HEK293 (cell line): ENCODE measurements at regions not wholly inside any gene's neighbourhood (a gene's known extent, or its start where the extent isn't known, plus 50 kb on each side); places are given as distances from the start of the nearest gene placed in this dataset.

Experiments used
- CTCF ChIA-PET: fragments of 350-600 bp; formaldehyde crosslinking; extraction: SDS; loops from one replicate; lab custom pipeline; 2021; ENCODE audit warnings: antibody characterized with exemption; lab: Yijun Ruan, JAX
- POLR2A ChIA-PET: fragments of 300-600 bp; formaldehyde crosslinking; extraction: SDS; loops from one replicate; lab custom pipeline; 2020; ENCODE audit warnings: antibody characterized with exemption, inconsistent platforms; lab: Yijun Ruan, JAX
- H3K27ac ChIP-seq: fragments of 200-500 bp; sonication (Bioruptor generic); 2 replicates; pipeline ENCODE4 v1.5.1; 2014; ENCODE audit warnings: low read depth, low read length, control low read depth, inconsistent platforms; ENCODE audit errors: extremely low read depth
- H3K36me3 ChIP-seq, 2 experiments: fragments of 200-500 bp in 1 of 2; sonication (Bioruptor generic) in 1 of 2; 1 replicate in 1 of 2; 2 replicates in 1 of 2; pipeline ENCODE4 v1.5.1; 2014 to 2017; ENCODE audit warnings: inconsistent platforms in 2 of 2, low read length in 2 of 2; ENCODE audit not compliant: control insufficient read depth in 2 of 2, insufficient read depth in 1 of 2
- H3K4me1 ChIP-seq: fragments of 200-500 bp; sonication (Bioruptor generic); 2 replicates; pipeline ENCODE4 v1.5.1; 2014; ENCODE audit warnings: mild to moderate bottlenecking, low read length, inconsistent platforms; ENCODE audit not compliant: control insufficient read depth, insufficient read depth
- H3K4me3 ChIP-seq: 2 replicates; pipeline ENCODE4 v1.5.1; 2011; ENCODE audit warnings: low read depth, mild to moderate bottlenecking, control low read depth, low read length, moderate library complexity
- H3K9me3 ChIP-seq: fragments of 200-500 bp; sonication (Bioruptor generic); 2 replicates; pipeline ENCODE4 v1.5.1; 2014; ENCODE audit warnings: low read depth, low read length, inconsistent platforms; ENCODE audit not compliant: control insufficient read depth, insufficient read depth
- EGR2 ChIP-seq: fragments of 450-650 bp; formaldehyde crosslinking; IDR thresholded peaks from 2 replicates; pipeline ENCODE4 v1.5.1; 2016; ENCODE audit warnings: low read depth, missing biosample characterization, missing genetic modification characterization
- FEZF1 ChIP-seq: fragments of 450-650 bp; formaldehyde crosslinking; IDR thresholded peaks from 2 replicates; pipeline ENCODE4 v1.5.1; 2016; ENCODE audit warnings: missing biosample characterization, missing genetic modification characterization
- MYNN ChIP-seq: fragments of 450-650 bp; formaldehyde crosslinking; IDR thresholded peaks from 2 replicates; pipeline ENCODE4 v1.5.1; 2016; ENCODE audit warnings: missing biosample characterization, missing genetic modification characterization, borderline replicate concordance
- RBAK ChIP-seq: fragments of 450-650 bp; formaldehyde crosslinking; IDR thresholded peaks from 2 replicates; pipeline ENCODE4 v1.5.1; 2016; ENCODE audit warnings: missing biosample characterization, missing genetic modification characterization
- SP2 ChIP-seq: fragments of 450-650 bp; formaldehyde crosslinking; IDR thresholded peaks from 2 replicates; pipeline ENCODE4 v1.5.1; 2016; ENCODE audit warnings: missing biosample characterization, missing genetic modification characterization
- ZNF138 ChIP-seq: fragments of 450-650 bp; formaldehyde crosslinking; IDR thresholded peaks from 2 replicates; pipeline ENCODE4 v1.5.1; 2016; ENCODE audit warnings: missing biosample characterization, missing genetic modification characterization, borderline replicate concordance
- ZNF140 ChIP-seq: fragments of 450-650 bp; formaldehyde crosslinking; IDR thresholded peaks from 2 replicates; pipeline ENCODE4 v1.5.1; 2016; ENCODE audit warnings: missing biosample characterization, missing genetic modification characterization
- ZNF169 ChIP-seq: fragments of 450-650 bp; formaldehyde crosslinking; IDR thresholded peaks from 2 replicates; pipeline ENCODE4 v1.5.1; 2016; ENCODE audit warnings: missing biosample characterization, missing genetic modification characterization
- ZNF292 ChIP-seq: fragments of 450-650 bp; formaldehyde crosslinking; IDR thresholded peaks from 2 replicates; pipeline ENCODE4 v1.5.1; 2016; ENCODE audit warnings: low read depth, missing biosample characterization, missing genetic modification characterization, borderline replicate concordance
- ZNF416 ChIP-seq: fragments of 450-650 bp; formaldehyde crosslinking; IDR thresholded peaks from 2 replicates; pipeline ENCODE4 v1.5.1; 2016; ENCODE audit warnings: missing biosample characterization, missing genetic modification characterization
- ZNF433 ChIP-seq: fragments of 450-650 bp; formaldehyde crosslinking; IDR thresholded peaks from 2 replicates; pipeline ENCODE4 v1.5.1; 2016; ENCODE audit warnings: missing biosample characterization, missing genetic modification characterization, low read depth
- ZNF510 ChIP-seq: fragments of 450-650 bp; formaldehyde crosslinking; IDR thresholded peaks from 2 replicates; pipeline ENCODE4 v1.5.1; 2018; ENCODE audit warnings: mild to moderate bottlenecking, missing genetic modification characterization, missing biosample characterization; ENCODE audit not compliant: insufficient replicate concordance
- ZNF660 ChIP-seq: fragments of 450-650 bp; IDR thresholded peaks from 2 replicates; pipeline ENCODE4 v1.5.1; 2018; ENCODE audit warnings: missing biosample characterization, mild to moderate bottlenecking, missing genetic modification characterization
- ZNF830 ChIP-seq: fragments of 450-650 bp; IDR thresholded peaks from 2 replicates; pipeline ENCODE4 v1.5.0; 2018; ENCODE audit warnings: missing biosample characterization, missing genetic modification characterization, low read depth, mild to moderate bottlenecking, moderate library complexity
- TF ChIP-seq, protein P1 (sequence below): fragments of 450-650 bp; formaldehyde crosslinking; conservative IDR thresholded peaks from 2 replicates; pipeline ENCODE4 v1.5.1; 2016; ENCODE audit warnings: low read depth, missing biosample characterization, missing genetic modification characterization
- TF ChIP-seq, protein P2 (sequence below): fragments of 450-650 bp; formaldehyde crosslinking; IDR thresholded peaks from 2 replicates; pipeline ENCODE4 v1.5.1; 2016; ENCODE audit warnings: missing biosample characterization, missing genetic modification characterization
- TF ChIP-seq, protein P3 (sequence below): fragments of 450-650 bp; formaldehyde crosslinking; IDR thresholded peaks from 2 replicates; pipeline ENCODE4 v1.5.1; 2016; ENCODE audit warnings: missing biosample characterization, missing genetic modification characterization
- TF ChIP-seq, protein P4 (sequence below): fragments of 450-650 bp; formaldehyde crosslinking; IDR thresholded peaks from 2 replicates; pipeline ENCODE4 v1.5.1; 2017; ENCODE audit warnings: missing biosample characterization, missing genetic modification characterization
- TF ChIP-seq, protein P5 (sequence below): sonication (generic); formaldehyde crosslinking; IDR thresholded peaks from 2 replicates; pipeline ENCODE4 v1.8.1; 2022; ENCODE audit warnings: mild to moderate bottlenecking, moderate library complexity, missing genetic modification reagents
- TF ChIP-seq, protein P6 (sequence below): fragments of 450-650 bp; formaldehyde crosslinking; IDR thresholded peaks from 2 replicates; pipeline ENCODE4 v1.5.1; 2017; ENCODE audit warnings: missing biosample characterization, missing genetic modification characterization
- TF ChIP-seq, protein P7 (sequence below): fragments of 450-650 bp; formaldehyde crosslinking; IDR thresholded peaks from 2 replicates; pipeline ENCODE4 v1.5.1; 2017; ENCODE audit warnings: missing biosample characterization, missing genetic modification characterization

DNA sequence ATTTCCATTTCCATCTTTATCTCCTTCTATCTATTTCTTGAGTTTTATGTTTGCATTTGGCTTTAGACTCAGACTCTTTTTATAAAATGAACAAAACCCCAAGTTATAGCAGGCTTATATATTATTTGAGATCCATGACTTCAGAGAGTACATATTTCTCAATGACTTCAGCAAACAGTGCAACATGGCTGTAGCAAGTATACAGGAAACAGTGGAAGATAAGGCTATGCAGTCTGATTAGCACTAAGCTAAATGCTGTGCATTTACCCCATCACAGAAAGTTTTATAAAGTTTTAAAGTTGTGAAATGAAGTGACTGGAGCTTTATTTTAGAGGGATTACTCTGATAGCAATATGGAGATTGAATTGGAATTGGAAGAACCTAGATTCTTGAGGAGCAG lies 463.5 kb upstream of the TGFBR2 start:
- POLR2A ChIA-PET: no interaction called here
- CTCF ChIA-PET: no interaction called here
- Histone ChIP-seq H3K36me3 (no peaks in the 10 kb centered on the region), H3K4me1 (no peaks in the 10 kb centered on the region), H3K9me3 (no peaks in the 10 kb centered on the region)
- no peak for TF ChIP-seq ZNF433 (tag by site-specific recombination)
- TF ChIP-seq, protein P1, sequence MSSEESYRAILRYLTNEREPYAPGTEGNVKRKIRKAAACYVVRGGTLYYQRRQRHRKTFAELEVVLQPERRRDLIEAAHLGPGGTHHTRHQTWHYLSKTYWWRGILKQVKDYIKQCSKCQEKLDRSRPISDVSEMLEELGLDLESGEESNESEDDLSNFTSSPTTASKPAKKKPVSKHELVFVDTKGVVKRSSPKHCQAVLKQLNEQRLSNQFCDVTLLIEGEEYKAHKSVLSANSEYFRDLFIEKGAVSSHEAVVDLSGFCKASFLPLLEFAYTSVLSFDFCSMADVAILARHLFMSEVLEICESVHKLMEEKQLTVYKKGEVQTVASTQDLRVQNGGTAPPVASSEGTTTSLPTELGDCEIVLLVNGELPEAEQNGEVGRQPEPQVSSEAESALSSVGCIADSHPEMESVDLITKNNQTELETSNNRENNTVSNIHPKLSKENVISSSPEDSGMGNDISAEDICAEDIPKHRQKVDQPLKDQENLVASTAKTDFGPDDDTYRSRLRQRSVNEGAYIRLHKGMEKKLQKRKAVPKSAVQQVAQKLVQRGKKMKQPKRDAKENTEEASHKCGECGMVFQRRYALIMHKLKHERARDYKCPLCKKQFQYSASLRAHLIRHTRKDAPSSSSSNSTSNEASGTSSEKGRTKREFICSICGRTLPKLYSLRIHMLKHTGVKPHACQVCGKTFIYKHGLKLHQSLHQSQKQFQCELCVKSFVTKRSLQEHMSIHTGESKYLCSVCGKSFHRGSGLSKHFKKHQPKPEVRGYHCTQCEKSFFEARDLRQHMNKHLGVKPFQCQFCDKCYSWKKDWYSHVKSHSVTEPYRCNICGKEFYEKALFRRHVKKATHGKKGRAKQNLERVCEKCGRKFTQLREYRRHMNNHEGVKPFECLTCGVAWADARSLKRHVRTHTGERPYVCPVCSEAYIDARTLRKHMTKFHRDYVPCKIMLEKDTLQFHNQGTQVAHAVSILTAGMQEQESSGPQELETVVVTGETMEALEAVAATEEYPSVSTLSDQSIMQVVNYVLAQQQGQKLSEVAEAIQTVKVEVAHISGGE: no peak
- TF ChIP-seq, protein P2, sequence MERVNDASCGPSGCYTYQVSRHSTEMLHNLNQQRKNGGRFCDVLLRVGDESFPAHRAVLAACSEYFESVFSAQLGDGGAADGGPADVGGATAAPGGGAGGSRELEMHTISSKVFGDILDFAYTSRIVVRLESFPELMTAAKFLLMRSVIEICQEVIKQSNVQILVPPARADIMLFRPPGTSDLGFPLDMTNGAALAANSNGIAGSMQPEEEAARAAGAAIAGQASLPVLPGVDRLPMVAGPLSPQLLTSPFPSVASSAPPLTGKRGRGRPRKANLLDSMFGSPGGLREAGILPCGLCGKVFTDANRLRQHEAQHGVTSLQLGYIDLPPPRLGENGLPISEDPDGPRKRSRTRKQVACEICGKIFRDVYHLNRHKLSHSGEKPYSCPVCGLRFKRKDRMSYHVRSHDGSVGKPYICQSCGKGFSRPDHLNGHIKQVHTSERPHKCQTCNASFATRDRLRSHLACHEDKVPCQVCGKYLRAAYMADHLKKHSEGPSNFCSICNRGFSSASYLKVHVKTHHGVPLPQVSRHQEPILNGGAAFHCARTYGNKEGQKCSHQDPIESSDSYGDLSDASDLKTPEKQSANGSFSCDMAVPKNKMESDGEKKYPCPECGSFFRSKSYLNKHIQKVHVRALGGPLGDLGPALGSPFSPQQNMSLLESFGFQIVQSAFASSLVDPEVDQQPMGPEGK (tag by site-specific recombination): no peak
- TF ChIP-seq, all 188 proteins: peak for 0
- H3K4me3 ChIP-seq: no peak overlapping the region
- no peak overlapping the region for H3K27ac ChIP-seq

DNA sequence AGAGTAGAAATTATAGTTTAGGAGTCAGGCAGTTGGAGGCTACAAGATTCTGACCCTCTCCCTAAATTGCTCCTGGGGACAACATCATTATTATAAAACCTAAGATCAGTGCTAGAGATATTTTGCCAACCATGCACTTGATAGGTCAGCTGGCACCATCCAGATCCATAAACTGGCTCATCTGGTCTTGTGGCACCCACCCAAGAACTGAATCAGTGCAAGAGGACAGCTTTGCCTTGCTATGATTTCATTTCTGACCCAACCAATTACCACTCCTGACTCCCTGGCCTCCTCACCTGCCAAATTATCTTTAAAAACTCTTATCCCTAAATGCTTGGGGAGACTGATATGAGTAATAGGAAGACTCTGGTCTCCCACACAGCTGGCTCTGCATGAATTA lies 461.1 kb upstream of the TGFBR2 start:
- H3K27ac ChIP-seq: no peak overlapping the region
- POLR2A ChIA-PET: no interaction called here
- H3K4me1 ChIP-seq: no peaks in the 10 kb centered on the region
- H3K36me3 ChIP-seq: no peaks in the 10 kb centered on the region
- no peaks in the 10 kb centered on the region for H3K9me3 ChIP-seq
- no peak overlapping the region for H3K4me3 ChIP-seq
- TF ChIP-seq ZNF292 (no peak), ZNF140 (tag by site-specific recombination) (no peak), MYNN (no peak), ZNF416 (tag by site-specific recombination) (no peak), ZNF138 (no peak), EGR2 (no peak), ZNF510 (tag by site-specific recombination) (no peak), FEZF1 (no peak), ZNF169 (tag by site-specific recombination) (no peak), SP2 (tag by site-specific recombination) (no peak), ZNF660 (tag by site-specific recombination) (no peak), RBAK (tag by site-specific recombination) (no peak), ZNF830 (no peak)
- TF ChIP-seq, protein P3, sequence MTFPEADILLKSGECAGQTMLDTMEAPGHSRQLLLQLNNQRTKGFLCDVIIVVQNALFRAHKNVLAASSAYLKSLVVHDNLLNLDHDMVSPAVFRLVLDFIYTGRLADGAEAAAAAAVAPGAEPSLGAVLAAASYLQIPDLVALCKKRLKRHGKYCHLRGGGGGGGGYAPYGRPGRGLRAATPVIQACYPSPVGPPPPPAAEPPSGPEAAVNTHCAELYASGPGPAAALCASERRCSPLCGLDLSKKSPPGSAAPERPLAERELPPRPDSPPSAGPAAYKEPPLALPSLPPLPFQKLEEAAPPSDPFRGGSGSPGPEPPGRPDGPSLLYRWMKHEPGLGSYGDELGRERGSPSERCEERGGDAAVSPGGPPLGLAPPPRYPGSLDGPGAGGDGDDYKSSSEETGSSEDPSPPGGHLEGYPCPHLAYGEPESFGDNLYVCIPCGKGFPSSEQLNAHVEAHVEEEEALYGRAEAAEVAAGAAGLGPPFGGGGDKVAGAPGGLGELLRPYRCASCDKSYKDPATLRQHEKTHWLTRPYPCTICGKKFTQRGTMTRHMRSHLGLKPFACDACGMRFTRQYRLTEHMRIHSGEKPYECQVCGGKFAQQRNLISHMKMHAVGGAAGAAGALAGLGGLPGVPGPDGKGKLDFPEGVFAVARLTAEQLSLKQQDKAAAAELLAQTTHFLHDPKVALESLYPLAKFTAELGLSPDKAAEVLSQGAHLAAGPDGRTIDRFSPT: no peak
- TF ChIP-seq, protein P4, sequence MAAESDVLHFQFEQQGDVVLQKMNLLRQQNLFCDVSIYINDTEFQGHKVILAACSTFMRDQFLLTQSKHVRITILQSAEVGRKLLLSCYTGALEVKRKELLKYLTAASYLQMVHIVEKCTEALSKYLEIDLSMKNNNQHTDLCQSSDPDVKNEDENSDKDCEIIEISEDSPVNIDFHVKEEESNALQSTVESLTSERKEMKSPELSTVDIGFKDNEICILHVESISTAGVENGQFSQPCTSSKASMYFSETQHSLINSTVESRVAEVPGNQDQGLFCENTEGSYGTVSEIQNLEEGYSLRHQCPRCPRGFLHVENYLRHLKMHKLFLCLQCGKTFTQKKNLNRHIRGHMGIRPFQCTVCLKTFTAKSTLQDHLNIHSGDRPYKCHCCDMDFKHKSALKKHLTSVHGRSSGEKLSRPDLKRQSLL (tag by site-specific recombination): no peak
- TF ChIP-seq, protein P5, sequence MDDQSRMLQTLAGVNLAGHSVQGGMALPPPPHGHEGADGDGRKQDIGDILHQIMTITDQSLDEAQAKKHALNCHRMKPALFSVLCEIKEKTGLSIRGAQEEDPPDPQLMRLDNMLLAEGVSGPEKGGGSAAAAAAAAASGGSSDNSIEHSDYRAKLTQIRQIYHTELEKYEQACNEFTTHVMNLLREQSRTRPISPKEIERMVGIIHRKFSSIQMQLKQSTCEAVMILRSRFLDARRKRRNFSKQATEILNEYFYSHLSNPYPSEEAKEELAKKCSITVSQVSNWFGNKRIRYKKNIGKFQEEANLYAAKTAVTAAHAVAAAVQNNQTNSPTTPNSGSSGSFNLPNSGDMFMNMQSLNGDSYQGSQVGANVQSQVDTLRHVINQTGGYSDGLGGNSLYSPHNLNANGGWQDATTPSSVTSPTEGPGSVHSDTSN (CRISPR knock-in tag): no peak
- TF ChIP-seq, protein P6, sequence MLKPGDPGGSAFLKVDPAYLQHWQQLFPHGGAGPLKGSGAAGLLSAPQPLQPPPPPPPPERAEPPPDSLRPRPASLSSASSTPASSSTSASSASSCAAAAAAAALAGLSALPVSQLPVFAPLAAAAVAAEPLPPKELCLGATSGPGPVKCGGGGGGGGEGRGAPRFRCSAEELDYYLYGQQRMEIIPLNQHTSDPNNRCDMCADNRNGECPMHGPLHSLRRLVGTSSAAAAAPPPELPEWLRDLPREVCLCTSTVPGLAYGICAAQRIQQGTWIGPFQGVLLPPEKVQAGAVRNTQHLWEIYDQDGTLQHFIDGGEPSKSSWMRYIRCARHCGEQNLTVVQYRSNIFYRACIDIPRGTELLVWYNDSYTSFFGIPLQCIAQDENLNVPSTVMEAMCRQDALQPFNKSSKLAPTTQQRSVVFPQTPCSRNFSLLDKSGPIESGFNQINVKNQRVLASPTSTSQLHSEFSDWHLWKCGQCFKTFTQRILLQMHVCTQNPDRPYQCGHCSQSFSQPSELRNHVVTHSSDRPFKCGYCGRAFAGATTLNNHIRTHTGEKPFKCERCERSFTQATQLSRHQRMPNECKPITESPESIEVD: no peak
- TF ChIP-seq, protein P7, sequence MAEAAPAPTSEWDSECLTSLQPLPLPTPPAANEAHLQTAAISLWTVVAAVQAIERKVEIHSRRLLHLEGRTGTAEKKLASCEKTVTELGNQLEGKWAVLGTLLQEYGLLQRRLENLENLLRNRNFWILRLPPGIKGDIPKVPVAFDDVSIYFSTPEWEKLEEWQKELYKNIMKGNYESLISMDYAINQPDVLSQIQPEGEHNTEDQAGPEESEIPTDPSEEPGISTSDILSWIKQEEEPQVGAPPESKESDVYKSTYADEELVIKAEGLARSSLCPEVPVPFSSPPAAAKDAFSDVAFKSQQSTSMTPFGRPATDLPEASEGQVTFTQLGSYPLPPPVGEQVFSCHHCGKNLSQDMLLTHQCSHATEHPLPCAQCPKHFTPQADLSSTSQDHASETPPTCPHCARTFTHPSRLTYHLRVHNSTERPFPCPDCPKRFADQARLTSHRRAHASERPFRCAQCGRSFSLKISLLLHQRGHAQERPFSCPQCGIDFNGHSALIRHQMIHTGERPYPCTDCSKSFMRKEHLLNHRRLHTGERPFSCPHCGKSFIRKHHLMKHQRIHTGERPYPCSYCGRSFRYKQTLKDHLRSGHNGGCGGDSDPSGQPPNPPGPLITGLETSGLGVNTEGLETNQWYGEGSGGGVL (tag by site-specific recombination): no peak
- TF ChIP-seq, all 188 proteins: peak for 0
- CTCF ChIA-PET: no interaction called here
